IPS-18c (cell line): ENCODE measurements at regions not wholly inside any gene's neighbourhood (a gene's known extent, or its start where the extent isn't known, plus 50 kb on each side); places are given as distances from the start of the nearest gene placed in this dataset.
"Not testable (repeated sequence)": the region's sequence is repeated elsewhere in the genome, so short reads cannot be mapped to it uniquely, and the experiment has no call there.

Experiments
- H3K4me3 ChIP-seq: 2 replicates; pipeline ENCODE4 v1.7.0; 2013; ENCODE audit warnings: low read depth, mild to moderate bottlenecking, low read length, moderate library complexity; ENCODE audit not compliant: insufficient read depth
- H3K9me3 ChIP-seq: one replicate; pipeline ENCODE4 v1.6.1; 2013; ENCODE audit warnings: mild to moderate bottlenecking, low read length, moderate library complexity; ENCODE audit not compliant: control insufficient read depth, insufficient read depth

DNA sequence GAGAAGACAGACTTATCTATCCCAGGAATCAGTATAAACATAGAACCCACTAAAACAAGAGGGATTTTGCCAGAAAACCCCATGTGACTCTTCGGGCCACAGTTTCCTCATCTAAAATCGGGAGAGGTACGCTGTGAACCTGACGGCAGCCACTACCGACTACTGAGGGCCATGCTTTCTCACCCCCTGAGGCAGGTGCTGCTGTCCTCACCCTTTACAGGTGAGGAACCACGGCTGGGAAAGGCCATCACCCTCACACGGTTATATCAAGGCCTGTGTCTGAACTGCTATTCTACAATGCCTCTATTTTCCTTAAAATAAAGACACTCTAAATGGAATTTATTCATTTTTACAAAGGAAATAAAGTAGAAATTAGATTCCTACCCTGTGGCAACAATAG lies 73.4 kb upstream of the TNK2 start:
- H3K4me3 ChIP-seq, H3K9me3 ChIP-seq: not testable (repeated sequence)

DNA sequence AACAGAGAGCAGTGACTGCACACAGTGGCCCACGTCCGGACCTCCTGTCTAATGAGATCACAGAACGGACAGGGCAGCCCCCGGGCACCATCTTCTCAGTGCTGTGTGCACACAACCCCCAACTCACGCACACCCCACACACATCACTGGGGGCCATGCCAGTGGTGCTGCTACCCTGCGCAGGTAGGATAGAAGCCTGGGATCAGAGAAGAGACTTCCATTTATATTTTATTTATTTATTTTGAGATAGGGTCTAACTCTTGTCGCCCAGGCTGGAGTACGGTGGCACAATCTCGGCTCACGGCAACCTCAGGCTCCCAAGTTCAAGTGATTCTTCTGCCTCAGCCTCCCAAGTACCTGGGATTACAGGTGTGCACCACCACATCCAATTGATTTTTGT lies 71.5 kb upstream of the TNK2 start:
- not testable (repeated sequence) for H3K9me3 ChIP-seq, H3K4me3 ChIP-seq

DNA sequence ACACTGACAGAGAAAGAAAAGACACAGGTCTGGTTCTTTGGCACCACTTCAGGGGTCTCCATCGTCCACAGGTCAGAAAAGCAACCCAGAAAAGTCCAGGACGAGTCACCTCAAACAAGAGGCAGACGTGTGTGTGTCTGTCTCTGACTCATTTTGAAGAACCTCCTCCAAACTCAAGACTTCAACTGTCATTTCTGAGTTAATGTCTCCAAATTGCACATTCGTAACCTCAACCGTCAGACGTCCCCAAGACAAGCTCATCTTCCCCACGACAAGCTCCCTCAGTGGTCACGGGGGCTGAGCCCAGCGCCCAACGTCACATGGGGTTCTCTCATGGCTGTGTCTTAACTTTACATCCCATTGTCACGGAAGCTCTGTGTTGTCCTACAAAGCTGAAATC lies 70.2 kb upstream of the TNK2 start:
- not testable (repeated sequence) for H3K9me3 ChIP-seq, H3K4me3 ChIP-seq

DNA sequence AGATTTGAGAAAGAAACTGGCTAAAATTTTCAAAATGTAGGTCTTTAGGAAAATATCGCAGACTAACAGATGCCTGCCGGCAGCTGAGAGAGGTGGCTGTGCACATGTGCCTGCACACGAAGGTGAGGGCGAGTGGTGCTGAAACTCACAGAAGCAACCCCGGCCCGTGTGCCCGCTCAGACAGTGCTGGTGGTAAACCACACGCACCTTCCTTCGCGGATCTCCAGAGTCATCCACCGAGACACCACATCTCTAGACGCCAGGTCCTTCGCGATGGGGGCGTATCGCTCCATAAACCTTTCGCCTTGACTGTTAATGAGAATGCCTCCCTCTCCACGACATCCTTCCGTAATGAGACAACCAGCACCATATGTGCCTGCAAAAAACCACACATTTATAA lies 68.5 kb upstream of the TNK2 start:
- not testable (repeated sequence) for H3K4me3 ChIP-seq, H3K9me3 ChIP-seq

DNA sequence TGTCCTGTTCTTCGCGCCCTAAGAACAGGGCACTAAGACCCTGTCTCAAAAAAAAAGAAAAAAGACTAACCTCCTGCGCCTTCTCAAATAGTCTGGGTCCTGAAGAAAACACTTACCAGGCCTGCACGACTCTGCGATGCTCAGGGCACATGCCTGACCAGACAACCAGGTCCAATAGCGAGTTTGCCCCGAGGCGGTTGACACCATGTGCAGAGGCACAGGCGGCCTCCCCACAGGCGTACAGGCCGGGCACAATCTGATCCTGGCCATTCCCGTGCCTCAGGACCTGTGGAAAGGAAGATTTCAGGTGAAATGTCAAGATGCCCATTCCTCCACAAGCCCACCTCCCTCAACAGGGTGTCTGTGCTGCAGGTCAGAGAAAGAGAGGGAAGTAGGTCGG lies 65.9 kb upstream of the TNK2 start:
- H3K4me3 ChIP-seq, H3K9me3 ChIP-seq: not testable (repeated sequence)

DNA sequence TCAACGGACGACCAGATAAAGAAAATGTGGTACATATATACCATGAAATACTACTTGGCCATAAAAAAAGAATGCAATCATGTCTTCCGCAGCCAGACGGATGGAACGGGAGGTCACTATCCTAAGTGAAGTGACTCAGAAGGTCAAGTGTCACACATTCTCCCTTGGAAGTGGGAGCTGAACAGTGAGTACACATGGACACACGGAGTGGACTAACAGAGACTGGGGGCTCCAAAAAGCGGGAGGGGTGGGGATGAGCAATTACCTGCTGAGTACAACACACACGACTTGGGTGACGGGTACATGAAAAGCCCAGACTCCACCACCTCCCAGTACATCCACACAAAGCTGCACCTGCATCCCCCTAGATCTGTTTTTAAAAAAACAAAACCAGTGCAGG lies 62.5 kb upstream of the TNK2 start:
- H3K9me3 ChIP-seq, H3K4me3 ChIP-seq: not testable (repeated sequence)

DNA sequence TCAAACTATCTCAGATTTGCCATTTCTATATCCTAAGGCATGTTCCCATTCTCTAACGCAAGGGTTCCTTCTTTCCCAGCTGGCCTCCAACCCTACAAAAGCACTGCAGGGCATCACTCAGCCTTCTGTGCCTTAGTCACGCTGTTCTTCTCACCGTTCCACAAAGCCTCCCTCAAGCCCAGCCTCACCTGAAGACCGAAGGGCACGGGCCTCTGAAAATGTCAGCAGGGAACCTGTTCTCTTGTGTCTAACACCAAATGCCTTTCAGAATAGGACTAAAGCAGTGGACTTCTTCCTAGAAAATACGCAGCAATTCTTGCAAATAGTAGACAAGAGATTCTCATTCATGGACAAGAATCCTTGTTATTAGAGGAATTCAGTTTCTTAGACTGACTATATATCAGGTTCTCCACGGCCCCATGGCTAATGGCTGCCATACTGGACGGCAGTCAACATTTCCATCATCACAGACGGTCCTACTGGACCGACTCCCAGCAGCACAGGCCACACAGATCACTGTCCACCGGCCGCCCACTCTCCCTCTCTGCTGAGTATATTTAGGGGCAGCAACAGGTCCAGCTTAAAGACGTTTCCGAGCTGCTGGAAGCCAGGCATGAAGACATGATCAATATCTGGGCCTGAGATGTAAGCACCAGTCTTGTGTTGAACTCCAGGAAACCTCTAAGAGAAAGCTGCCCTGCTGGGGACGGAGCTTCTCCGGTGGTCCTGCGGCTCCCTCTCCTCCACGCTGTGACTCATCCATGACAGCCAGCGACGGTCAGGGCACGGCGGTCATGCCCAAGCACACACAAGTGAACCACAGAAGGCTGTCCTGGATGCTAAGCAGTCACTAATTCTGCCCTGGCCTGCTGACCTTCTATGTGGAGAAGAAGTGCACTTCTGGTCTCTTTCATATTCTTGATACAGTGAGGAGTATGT lies 61.8 kb upstream of the TNK2 start:
- not testable (repeated sequence) for H3K4me3 ChIP-seq

DNA sequence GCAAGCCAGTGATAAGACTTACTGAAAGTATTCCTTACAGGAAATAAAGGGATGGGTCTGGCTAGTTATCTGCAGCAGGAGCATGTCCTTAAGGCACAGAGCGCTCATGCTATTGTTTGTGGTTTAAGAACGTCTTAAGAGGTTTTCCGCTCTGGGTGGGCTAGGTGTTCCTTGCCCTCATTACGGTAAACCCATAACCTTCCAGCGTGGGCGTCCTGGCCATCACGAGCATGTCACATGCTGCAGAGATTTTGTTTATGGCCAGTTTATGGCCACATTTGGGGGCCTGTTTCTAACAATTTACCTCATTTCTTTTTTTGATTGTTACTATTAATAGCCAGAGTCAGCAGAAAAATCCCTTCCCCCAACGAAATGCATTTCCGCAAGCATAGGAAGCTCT lies 61.0 kb upstream of the TNK2 start:
- H3K9me3 ChIP-seq, H3K4me3 ChIP-seq: not testable (repeated sequence)

More for the DNA sequence above, 61.8 kb upstream of the TNK2 start:
- H3K9me3 ChIP-seq = not testable (repeated sequence)

DNA sequence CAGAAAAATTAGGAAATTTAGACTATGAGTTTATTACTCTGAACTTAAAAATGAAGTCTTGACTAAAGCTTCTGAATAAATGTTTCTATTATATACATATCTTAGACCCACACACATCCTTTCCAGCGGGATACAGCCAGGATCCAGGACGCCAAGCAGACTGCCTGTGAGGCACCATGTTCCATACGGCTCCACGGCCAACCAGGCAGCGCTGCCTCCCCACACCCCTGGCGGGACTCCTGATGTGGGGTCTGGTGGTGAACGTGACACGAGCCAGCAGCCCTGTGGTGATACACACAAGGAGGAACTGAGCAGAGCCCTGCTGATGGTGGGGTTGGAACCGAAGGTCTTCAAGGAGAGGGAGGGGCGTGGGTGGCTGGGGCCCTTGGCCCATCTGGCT lies 59.8 kb upstream of the TNK2 start:
- H3K9me3 ChIP-seq, H3K4me3 ChIP-seq: not testable (repeated sequence)

DNA sequence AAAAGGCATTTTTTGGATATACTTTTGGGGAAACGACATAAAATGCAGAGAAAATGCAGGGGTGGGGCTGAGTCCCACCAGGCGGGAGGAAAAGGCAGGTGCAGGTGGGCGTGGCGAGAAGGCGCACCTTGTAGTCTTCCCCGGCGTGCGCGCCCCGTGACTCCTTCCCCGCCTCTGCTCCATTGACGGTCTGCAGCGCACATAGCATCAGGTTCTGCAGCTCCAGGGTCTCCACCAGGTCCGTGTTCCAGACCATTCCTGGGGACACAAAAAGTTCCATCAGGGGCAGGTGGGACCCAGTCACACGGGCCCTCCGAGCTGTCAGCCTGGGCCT lies 59.0 kb upstream of the TNK2 start:
- not testable (repeated sequence) for H3K9me3 ChIP-seq, H3K4me3 ChIP-seq

DNA sequence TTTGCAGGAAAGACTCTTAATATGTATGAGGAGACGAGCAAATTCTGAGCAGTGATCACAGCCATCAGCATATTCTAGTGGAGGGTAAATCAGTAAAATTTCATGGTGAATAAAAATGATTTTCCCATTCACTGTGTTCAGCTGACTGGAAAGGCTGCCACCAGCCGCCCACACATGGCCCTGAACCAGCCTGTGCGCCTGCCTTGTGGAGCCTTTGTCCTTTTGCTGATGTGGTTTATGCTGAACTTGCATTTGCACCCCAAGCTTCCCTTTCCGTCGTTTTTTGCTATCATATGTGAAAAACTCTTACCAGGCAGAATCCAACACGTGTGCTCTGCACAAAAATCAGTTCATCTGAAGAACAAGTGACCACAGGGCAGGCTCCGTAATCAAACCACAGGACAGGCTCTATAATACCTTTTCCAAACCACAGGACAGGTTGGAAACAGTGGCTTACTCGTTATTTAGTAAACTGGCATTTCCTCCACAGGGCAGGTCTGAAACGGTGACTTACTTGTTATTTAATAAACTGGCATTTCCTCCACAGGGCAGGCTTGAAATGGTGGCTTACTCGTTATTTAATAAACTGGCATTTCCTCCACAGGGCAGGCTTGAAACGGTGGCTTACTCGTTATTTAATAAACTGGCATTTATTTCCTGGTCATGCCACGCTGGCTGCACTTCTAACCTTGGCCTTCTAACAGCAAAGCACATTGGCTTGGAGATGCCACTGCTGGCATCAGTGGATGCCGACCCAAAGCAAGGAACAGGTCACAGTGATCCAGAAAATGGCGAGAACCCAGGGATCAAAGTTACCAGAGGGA lies 58.4 kb upstream of the TNK2 start:
- H3K4me3 ChIP-seq, H3K9me3 ChIP-seq: not testable (repeated sequence)

DNA sequence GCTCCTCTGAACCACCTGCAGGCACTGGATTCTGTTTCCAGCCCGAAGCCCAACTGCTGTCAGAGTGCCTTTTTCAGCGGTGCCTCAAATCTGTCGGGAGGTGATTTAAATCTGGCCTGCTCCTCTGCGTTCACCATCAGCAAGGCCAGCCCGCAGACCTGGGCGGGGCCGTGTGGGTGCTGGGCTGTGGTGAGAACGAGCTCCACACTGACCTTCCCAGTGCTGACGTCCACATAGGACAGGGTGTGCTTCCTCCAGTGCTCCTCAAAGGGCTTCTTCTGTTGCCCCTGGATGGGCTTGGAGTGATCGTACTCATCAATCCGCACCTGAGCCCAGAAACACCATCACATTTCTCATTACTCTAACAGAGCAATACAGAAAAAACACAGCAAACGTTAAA lies 56.9 kb upstream of the TNK2 start:
- H3K4me3 ChIP-seq = not testable (repeated sequence)

DNA sequence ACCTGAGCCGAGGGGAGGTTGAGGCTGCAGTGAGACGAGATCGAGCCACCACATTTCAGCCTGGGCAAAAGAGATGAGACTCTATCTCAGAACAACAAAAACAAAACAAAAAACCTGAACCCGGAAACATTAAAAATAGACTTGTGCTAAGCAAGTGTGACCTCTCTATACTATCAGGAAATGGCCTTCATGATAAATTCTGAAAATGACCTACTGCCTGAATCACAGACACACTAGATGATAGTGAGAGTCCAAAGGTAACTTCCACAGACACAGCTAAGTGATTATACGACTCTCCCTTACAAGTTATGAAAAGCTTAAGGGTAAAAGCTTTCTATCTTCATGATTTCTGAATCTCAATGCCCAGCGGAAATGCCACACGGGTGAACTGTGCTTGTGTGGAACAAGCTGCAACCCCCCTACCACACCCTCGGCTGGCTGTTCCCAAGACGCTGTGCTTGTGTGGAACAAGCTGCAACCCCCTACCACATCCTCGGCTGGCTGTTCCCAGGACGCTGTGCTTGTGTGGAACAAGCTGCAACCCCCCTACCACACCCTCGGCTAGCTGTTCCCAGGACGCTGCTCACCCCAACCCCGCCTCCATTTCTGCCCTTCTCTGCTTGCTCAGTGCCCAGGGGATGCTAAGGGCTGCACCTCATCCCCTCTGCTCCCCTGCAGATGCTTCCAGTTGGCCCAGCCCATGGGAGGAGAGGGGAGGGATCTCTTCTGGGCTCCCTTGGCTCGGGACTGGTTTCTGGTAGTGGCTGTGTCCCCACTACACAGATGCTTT lies 56.2 kb upstream of the TNK2 start:
- not testable (repeated sequence) for H3K4me3 ChIP-seq, H3K9me3 ChIP-seq

More for the DNA sequence above, 56.9 kb upstream of the TNK2 start:
- not testable (repeated sequence) for H3K9me3 ChIP-seq

DNA sequence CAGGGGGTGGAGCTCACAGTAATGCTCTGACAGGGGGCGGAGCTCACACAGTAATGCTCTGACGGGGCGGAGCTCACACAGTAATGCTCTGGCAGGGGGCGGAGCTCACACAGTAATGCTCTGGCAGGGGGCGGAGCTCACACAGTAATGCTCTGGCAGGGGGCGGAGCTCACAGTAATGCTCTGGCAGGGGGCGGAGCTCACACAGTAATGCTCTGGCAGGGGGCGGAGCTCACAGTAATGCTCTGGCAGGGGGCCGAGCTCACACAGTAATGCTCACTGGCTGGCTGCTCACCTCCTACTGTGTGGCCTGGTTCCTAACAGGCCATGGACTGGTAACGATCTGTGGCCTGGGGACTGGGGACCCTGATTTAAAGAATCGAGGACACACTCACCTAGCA lies 53.9 kb upstream of the TNK2 start:
- H3K9me3 ChIP-seq, H3K4me3 ChIP-seq: not testable (repeated sequence)

DNA sequence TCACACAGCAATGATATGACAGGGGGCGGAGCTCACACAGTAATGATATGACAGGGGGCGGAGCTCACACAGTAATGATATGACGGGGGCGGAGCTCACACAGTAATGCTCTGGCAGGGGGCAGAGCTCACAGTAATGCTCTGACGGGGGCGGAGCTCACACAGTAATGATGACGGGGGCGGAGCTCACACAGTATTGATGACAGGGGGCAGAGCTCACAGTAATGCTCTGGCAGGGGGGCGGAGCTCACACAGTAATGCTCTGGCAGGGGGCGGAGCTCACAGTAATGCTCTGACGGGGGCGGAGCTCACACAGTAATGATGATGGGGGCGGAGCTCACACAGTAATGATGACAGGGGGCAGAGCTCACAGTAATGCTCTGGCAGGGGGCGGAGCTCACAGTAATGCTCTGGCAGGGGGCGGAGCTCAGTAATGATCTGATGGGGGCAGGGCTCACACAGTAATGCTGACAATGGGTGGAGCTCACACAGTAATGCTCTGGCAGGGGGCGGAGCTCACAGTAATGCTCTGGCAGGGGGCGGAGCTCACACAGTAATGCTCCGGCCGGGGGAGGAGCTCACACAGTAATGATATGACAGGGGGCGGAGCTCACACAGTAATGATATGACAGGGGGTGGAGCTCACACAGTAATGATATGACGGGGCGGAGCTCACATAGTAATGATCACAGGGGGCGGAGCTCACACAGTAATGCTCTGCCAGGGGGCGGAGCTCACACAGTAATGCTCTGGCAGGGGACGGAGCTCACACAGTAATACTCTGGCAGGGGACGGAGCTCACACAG lies 52.8 kb upstream of the TNK2 start:
- H3K9me3 ChIP-seq, H3K4me3 ChIP-seq: not testable (repeated sequence)

DNA sequence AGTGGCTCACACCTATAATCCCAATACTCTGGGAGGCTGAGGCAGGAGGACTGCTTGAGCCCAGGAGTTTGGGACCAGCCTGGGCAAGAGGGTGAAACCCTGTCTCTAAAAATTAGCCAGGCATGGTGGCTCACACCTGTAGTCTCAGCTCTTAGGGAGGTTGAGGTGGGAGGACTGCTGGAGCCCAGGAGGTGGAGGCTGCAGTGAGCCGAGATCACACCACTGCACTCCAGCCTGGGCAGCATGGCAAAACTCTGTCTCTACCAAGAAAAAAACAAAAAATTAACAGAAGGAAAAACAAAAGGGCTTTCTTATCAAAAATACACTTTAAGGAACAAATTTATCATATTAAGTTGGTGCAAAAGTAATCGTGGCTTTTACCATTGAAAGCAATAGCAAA lies 51.8 kb upstream of the TNK2 start:
- not testable (repeated sequence) for H3K9me3 ChIP-seq, H3K4me3 ChIP-seq
